H9 (cell line): ENCODE measurements at regions not wholly inside any gene's neighbourhood (a gene's known extent, or its start where the extent isn't known, plus 50 kb on each side); places are given as distances from the start of the nearest gene placed in this dataset.

Experiments used
- DNase-seq: peaks from one replicate; pipeline ENCODE4 v3.0.0-alpha.2; 2017
- H2AFZ ChIP-seq: one replicate; pipeline ENCODE4 v1.6.1; 2013; ENCODE audit warnings: mild to moderate bottlenecking, low read length, control low read depth, moderate library complexity
- H2AK5ac ChIP-seq: 2 replicates; pipeline ENCODE4 v1.6.1; 2013; ENCODE audit warnings: low read length, control low read depth, mixed read lengths; ENCODE audit not compliant: insufficient read length
- H2BK120ac ChIP-seq: one replicate; pipeline ENCODE4 v1.6.1; 2013; ENCODE audit warnings: low read depth, mild to moderate bottlenecking, low read length, control low read depth, inconsistent platforms; ENCODE audit not compliant: poor library complexity, severe bottlenecking
- H2BK12ac ChIP-seq: 2 replicates; pipeline ENCODE4 v1.6.1; 2013; ENCODE audit warnings: low read length, control low read depth, mixed read lengths, low read depth; ENCODE audit not compliant: insufficient read length
- H2BK15ac ChIP-seq: 2 replicates; pipeline ENCODE4 v1.6.1; 2013; ENCODE audit warnings: low read depth, low read length, control low read depth
- H2BK20ac ChIP-seq: one replicate; pipeline ENCODE4 v1.6.1; 2013; ENCODE audit warnings: low read depth, mild to moderate bottlenecking, low read length, control low read depth, inconsistent platforms; ENCODE audit not compliant: poor library complexity, severe bottlenecking
- H2BK5ac ChIP-seq: 2 replicates; pipeline ENCODE4 v1.6.1; 2013; ENCODE audit warnings: low read length, control low read depth, mixed read lengths; ENCODE audit not compliant: insufficient read length
- H3K14ac ChIP-seq: 2 replicates; pipeline ENCODE4 v1.6.1; 2013; ENCODE audit warnings: low read length, control low read depth; ENCODE audit not compliant: insufficient read depth
- H3K18ac ChIP-seq: 2 replicates; pipeline ENCODE4 v1.6.1; 2013; ENCODE audit warnings: low read depth, mild to moderate bottlenecking, mixed read lengths, low read length, control low read depth; ENCODE audit not compliant: insufficient read length
- H3K23ac ChIP-seq: 2 replicates; pipeline ENCODE4 v1.6.1; 2013; ENCODE audit warnings: low read length, control low read depth, mixed read lengths, low read depth; ENCODE audit not compliant: insufficient read length
- H3K23me2 ChIP-seq: 2 replicates; pipeline ENCODE4 v1.6.1; 2013; ENCODE audit warnings: low read depth, mild to moderate bottlenecking, mixed read lengths, low read length, control low read depth; ENCODE audit not compliant: insufficient read length, poor library complexity, severe bottlenecking
- H3K27ac ChIP-seq: 2 replicates; pipeline ENCODE4 v1.5.1; 2013; ENCODE audit warnings: low read length, control low read depth, mixed read lengths, low read depth; ENCODE audit not compliant: insufficient read length
- H3K27me3 ChIP-seq: 2 replicates; pipeline ENCODE4 v1.6.1; 2013; ENCODE audit warnings: low read length, control low read depth, inconsistent platforms; ENCODE audit not compliant: insufficient read depth
- H3K4ac ChIP-seq: 2 replicates; pipeline ENCODE4 v1.6.1; 2013; ENCODE audit warnings: low read depth, mild to moderate bottlenecking, control low read depth, inconsistent platforms, low read length, moderate library complexity
- H3K4me1 ChIP-seq: 2 replicates; pipeline ENCODE4 v1.6.1; 2013; ENCODE audit warnings: low read length, control low read depth, inconsistent platforms; ENCODE audit not compliant: insufficient read depth
- H3K4me2 ChIP-seq: 2 replicates; pipeline ENCODE4 v1.6.1; 2013; ENCODE audit warnings: low read length, control low read depth, mixed read lengths; ENCODE audit not compliant: insufficient read length, insufficient read depth
- H3K56ac ChIP-seq: 2 replicates; pipeline ENCODE4 v1.6.1; 2013; ENCODE audit warnings: low read depth, mild to moderate bottlenecking, mixed read lengths, low read length, control low read depth; ENCODE audit not compliant: insufficient read length
- H3K79me1 ChIP-seq: 2 replicates; pipeline ENCODE4 v1.6.1; 2013; ENCODE audit warnings: low read depth, mild to moderate bottlenecking, moderate library complexity, low read length, control low read depth, inconsistent platforms; ENCODE audit not compliant: insufficient read depth, poor library complexity, severe bottlenecking
- H3K79me2 ChIP-seq: 2 replicates; pipeline ENCODE4 v1.6.1; 2013; ENCODE audit warnings: low read length, control low read depth, inconsistent platforms; ENCODE audit not compliant: insufficient read depth
- H3K9ac ChIP-seq: 2 replicates; pipeline ENCODE4 v1.6.1; 2013; ENCODE audit warnings: low read length, control low read depth, mixed read lengths; ENCODE audit not compliant: insufficient read length; ENCODE audit errors: extremely low read depth
- H3K9me3 ChIP-seq: one replicate; pipeline ENCODE4 v1.6.1; 2013; ENCODE audit warnings: low read depth, low read length, inconsistent platforms; ENCODE audit not compliant: control insufficient read depth
- H3T11ph ChIP-seq: one replicate; pipeline ENCODE4 v1.6.1; 2013; ENCODE audit warnings: mild to moderate bottlenecking, low read length, control low read depth, inconsistent platforms
- H4K20me1 ChIP-seq: one replicate; pipeline ENCODE4 v1.6.1; 2013; ENCODE audit not compliant: control insufficient read depth, insufficient read length, insufficient read depth
- H4K5ac ChIP-seq: 2 replicates; pipeline ENCODE4 v1.6.1; 2013; ENCODE audit warnings: low read depth, mild to moderate bottlenecking, mixed read lengths, low read length, control low read depth; ENCODE audit not compliant: insufficient read length
- H4K8ac ChIP-seq: replicated peaks from 2 replicates; pipeline ENCODE4 v1.6.1; 2013; ENCODE audit warnings: low read length, control low read depth, mixed read lengths, low read depth; ENCODE audit not compliant: insufficient read length
- H4K91ac ChIP-seq: 2 replicates; pipeline ENCODE4 v1.6.1; 2013; ENCODE audit warnings: low read depth, mild to moderate bottlenecking, moderate library complexity, mixed read lengths, low read length, control low read depth; ENCODE audit not compliant: insufficient read length
- H3K27ac Mint-ChIP-seq, 3 experiments: 2 replicates in 2 of 3; 3 replicates in 1 of 3; pipeline ENCODE4 v1.8.0; 2020 to 2021; ENCODE audit warnings: mixed read lengths in 3 of 3, mild to moderate bottlenecking in 1 of 3, moderate library complexity in 1 of 3
- H3K27me3 Mint-ChIP-seq: 2 replicates; pipeline ENCODE4 v1.8.0; 2021; ENCODE audit warnings: low read depth, mild to moderate bottlenecking, moderate library complexity, mixed read lengths
- H3K36me3 Mint-ChIP-seq, 3 experiments: 2 replicates in 2 of 3; 3 replicates in 1 of 3; pipeline ENCODE4 v1.8.0; 2020 to 2021; ENCODE audit warnings: low read depth in 3 of 3, mixed read lengths in 3 of 3; ENCODE audit not compliant: insufficient read depth in 1 of 3
- H3K4me1 Mint-ChIP-seq, 2 experiments: 2 replicates each; pipeline ENCODE4 v1.8.0; 2020; ENCODE audit warnings: mixed read lengths in 2 of 2
- H3K4me3 Mint-ChIP-seq, 2 experiments: 2 replicates in 1 of 2; 3 replicates in 1 of 2; pipeline ENCODE4 v1.8.0; 2020 to 2021; ENCODE audit warnings: mild to moderate bottlenecking in 2 of 2, mixed read lengths in 2 of 2, moderate library complexity in 1 of 2
- H3K9me3 Mint-ChIP-seq, 2 experiments: 2 replicates in 1 of 2; 3 replicates in 1 of 2; pipeline ENCODE4 v1.8.0; 2020; ENCODE audit warnings: mild to moderate bottlenecking in 2 of 2, mixed read lengths in 2 of 2, moderate library complexity in 1 of 2
- CTCF ChIP-seq: fragments of 200-600 bp; sonication (generic); conservative IDR thresholded peaks from 3 replicates; pipeline ENCODE4 v1.8.0; 2021; ENCODE audit warnings: antibody characterized with exemption, mild to moderate bottlenecking
- WGBS: extraction: QIAGEN DNeasy Blood & Tissue Kit; methylation state at CpG from one replicate; pipeline ENCODE4 v1.1.7; 2013; ENCODE audit warnings: missing lambda C conversion rate, low lambda C conversion rate, mixed read lengths; ENCODE audit not compliant: insufficient read length; ENCODE audit errors: extremely low coverage; 5-methylcytosine and 5-hydroxymethylcytosine counted together

GRCh38 chr6:168862346-168862980 is 391.2 kb downstream of the THBS2 start:
- H3T11ph ChIP-seq = no peak overlapping the region
- H3K9me3 ChIP-seq = no peaks in the 10 kb centered on the region
- no peak overlapping the region for H2BK15ac ChIP-seq
- no peak for DNase-seq
- no peaks in the 10 kb centered on the region for H3K23me2 ChIP-seq
- no peak overlapping the region for H2BK20ac ChIP-seq
- no peak overlapping the region for H3K56ac ChIP-seq
- H4K8ac ChIP-seq = no peak overlapping the region
- H2AFZ ChIP-seq = no peak overlapping the region
- no peaks in the 10 kb centered on the region for H3K9me3 Mint-ChIP-seq
- H2AK5ac ChIP-seq = no peak overlapping the region
- no peak overlapping the region for H3K4ac ChIP-seq
- no peak overlapping the region for H3K23ac ChIP-seq
- WGBS = no CpG with 5 or more reads among the region's 10 CpGs
- no peaks in the 10 kb centered on the region for H3K79me1 ChIP-seq
- H2BK120ac ChIP-seq = no peak overlapping the region
- no peak overlapping the region for H4K5ac ChIP-seq
- H3K36me3 Mint-ChIP-seq = no peaks in the 10 kb centered on the region
- no peaks in the 10 kb centered on the region for H3K27me3 ChIP-seq
- no peak overlapping the region for H2BK5ac ChIP-seq
- no peak overlapping the region for H3K18ac ChIP-seq
- H3K27me3 Mint-ChIP-seq = no peaks in the 10 kb centered on the region; the same call in 1 of the 2 replicates
- no peak overlapping the region for H4K91ac ChIP-seq
- no peak overlapping the region for H3K14ac ChIP-seq
- H4K20me1 ChIP-seq = no peaks in the 10 kb centered on the region
- H3K4me1 Mint-ChIP-seq = 0 out of 4 replicates have a peak, but pooled peaks cover 0 to 6% of the 10 kb centered on the region in 2 experiments
- no peak overlapping the region for H3K27ac Mint-ChIP-seq
- H3K4me3 Mint-ChIP-seq = no peak overlapping the region
- no peak for TF ChIP-seq CTCF
- H3K9ac ChIP-seq = no peak overlapping the region
- H3K4me2 ChIP-seq = no peak overlapping the region
- no peak overlapping the region for H3K27ac ChIP-seq
- H2BK12ac ChIP-seq = no peak overlapping the region
- no peaks in the 10 kb centered on the region for H3K79me2 ChIP-seq
- no peaks in the 10 kb centered on the region for H3K4me1 ChIP-seq
